Cardiac fibroblast (primary cell): ENCODE measurements at regions not wholly inside any gene's neighbourhood (a gene's known extent, or its start where the extent isn't known, plus 50 kb on each side); places are given as distances from the start of the nearest gene placed in this dataset.

Experiments
- DNase-seq, 2 donors: peaks; one replicate each; pipeline versions ENCODE4 v3.0.0 to v3.0.0-alpha.2; 2010; ENCODE audit warnings: low read depth in 2 of 2
- H3K4me3 ChIP-seq, 2 donors: replicated peaks in 1 of 2; 1 replicate in 1 of 2; 2 replicates in 1 of 2; pipeline ENCODE4 v1.5.1; 2011; ENCODE audit warnings: low read depth in 2 of 2, low read length in 2 of 2, mild to moderate bottlenecking in 2 of 2, moderate library complexity in 1 of 2
- TF ChIP-seq, protein P1 (sequence below): IDR thresholded peaks from one replicate; pipeline ENCODE4 v1.5.1; 2011; ENCODE audit warnings: low read depth, mild to moderate bottlenecking, low read length, inconsistent platforms

DNA sequence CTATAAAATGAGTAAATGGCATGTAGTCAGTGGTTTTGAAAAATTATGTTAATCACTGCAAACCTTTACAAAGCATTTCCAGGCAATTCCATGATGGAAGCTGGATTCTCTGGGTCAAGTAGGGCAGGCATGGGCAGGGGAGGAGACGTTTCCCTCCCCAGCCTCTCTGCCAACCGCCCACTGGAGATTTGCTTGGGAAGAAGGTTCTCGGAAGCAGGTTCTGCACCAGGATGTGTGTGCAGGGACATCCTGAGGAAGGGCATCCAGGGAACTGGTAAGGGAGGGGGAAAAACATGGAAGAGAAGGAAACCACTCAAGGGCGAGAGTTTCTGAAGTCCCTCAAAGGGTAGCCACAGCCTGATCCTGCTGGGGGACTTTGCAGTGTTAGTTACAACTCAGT, 469.1 kb downstream of the TSHZ3 start:
- TF ChIP-seq, protein P1, sequence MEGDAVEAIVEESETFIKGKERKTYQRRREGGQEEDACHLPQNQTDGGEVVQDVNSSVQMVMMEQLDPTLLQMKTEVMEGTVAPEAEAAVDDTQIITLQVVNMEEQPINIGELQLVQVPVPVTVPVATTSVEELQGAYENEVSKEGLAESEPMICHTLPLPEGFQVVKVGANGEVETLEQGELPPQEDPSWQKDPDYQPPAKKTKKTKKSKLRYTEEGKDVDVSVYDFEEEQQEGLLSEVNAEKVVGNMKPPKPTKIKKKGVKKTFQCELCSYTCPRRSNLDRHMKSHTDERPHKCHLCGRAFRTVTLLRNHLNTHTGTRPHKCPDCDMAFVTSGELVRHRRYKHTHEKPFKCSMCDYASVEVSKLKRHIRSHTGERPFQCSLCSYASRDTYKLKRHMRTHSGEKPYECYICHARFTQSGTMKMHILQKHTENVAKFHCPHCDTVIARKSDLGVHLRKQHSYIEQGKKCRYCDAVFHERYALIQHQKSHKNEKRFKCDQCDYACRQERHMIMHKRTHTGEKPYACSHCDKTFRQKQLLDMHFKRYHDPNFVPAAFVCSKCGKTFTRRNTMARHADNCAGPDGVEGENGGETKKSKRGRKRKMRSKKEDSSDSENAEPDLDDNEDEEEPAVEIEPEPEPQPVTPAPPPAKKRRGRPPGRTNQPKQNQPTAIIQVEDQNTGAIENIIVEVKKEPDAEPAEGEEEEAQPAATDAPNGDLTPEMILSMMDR = no peak
- no peak overlapping the region for H3K4me3 ChIP-seq
- no peak for DNase-seq

DNA sequence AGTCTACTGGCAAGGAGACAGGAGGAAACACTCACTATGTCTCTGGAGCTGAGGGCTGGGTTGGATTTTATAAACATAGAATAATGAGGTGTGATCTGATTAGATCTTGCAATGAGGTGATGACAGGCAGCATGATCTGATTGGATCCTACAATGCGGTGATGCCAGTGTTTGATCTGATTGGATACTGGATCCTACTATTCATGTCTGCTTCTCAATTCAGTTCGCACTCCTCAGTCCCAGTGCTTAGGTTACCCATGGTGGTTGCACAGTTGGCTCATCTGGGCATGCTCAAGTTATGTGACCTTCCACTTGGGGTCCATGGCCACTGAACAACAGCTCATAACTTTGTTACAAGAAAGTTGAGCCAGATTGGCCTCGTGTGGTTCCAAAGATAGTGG, 469.5 kb downstream of the TSHZ3 start:
- H3K4me3 ChIP-seq = no peak overlapping the region
- TF ChIP-seq, protein P1 = no peak
- DNase-seq = no peak

DNA sequence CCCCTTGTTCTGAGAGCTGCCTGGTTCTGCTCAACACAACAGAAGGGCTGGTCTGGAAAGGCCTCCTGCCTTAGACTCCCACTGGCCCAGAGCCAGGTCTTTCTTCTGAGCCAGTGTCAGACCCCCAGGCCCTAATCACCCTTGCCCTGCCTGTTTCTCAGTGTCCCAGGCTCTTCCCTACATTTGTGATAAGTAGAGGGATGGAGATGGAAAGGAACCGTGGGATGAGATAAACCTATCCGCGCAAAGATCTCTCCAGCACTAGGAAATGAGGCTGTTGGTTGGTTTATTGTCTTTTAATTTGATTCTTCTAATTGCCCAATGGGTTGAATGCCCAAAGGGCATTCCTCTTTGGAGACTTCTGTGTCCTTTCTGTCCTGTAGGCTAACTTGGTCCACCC, 470.0 kb downstream of the TSHZ3 start:
- TF ChIP-seq, protein P1 = no peak
- H3K4me3 ChIP-seq = no peak overlapping the region
- DNase-seq = no peak

DNA sequence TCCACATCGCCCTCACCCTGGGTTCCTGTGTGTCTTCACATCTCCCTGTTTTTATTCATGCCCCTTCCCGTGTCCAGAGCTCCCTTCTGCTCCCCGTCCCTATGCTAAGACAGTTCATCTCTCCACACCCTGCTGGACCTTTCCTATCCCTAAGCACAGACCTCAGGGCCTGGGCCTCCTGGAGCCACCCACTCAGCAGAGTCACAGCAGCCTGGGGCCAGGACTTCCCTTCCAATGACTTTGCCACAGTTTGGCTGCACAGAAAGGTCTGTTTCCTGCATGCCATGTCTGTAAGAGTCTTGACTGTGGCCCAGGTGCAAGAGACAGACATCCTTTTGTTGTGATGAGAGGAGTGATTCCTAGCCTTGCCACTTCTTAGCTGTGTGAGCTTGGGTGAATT, 470.7 kb downstream of the TSHZ3 start:
- no peak for DNase-seq
- TF ChIP-seq, protein P1 = no peak
- H3K4me3 ChIP-seq = no peak overlapping the region

DNA sequence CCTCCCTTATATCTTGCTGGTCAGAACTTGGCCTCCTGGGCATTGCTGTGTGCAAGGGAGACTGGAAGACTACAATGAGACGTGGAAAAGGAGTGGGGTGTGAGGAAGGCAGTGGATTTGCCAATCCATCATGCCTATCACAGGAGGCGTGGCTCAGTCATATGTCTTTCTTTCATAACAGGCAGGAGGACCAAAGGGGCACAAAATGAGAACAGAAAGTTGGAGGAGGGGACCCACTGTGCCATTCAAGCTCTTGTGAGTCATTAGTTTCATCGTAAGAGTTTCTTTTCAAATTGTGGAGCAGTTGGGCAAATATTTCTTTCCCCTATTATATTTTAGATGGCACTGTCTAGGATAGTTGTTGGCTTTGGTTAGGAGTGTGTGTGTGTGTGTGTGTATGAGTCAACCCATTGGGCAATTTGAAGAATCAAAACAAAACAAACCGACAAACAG, 471.5 kb downstream of the TSHZ3 start:
- no peak overlapping the region for H3K4me3 ChIP-seq
- DNase-seq = no peak
- TF ChIP-seq, protein P1 = no peak

DNA sequence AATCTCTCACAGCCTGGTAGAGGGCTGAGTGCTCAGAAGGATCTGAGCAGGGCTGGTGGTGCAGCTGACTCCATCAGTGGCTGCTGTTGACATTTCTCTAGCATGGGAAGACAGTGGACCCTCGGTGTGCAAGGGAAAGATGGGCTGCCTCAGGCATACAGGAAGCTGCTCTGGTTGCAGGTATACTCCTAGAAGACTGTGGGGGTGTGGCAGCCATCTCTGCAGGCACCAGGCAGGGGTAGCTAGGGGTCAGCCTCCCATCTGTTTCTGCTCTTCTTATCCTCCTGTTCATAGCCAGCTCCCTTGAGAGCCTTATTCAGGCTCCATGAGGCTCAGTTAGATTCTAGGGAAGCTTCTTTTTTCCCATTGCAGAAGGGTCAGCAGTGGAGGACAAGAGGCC, 475.5 kb downstream of the TSHZ3 start:
- DNase-seq = no peak
- H3K4me3 ChIP-seq = no peak overlapping the region
- TF ChIP-seq, protein P1 = no peak

DNA sequence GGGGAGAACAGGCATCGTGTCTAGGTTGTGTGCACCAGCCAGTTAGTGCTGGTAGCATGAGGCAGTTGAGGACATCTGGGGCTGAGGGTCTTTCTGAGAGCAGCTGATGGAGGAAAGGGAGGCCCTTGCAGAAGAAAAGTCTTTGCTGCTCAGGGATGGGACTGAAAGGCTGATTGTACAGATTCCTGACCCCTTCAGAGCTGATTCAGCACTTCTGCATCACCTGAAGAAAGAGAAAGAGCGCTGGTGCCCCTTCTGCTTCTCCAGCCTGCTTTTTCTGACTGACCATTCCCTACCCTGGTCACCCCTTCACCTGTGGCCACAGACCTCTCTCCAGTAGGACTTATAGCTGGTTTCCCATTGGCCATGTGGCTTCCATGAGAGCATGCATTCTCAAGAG, 476.2 kb downstream of the TSHZ3 start:
- TF ChIP-seq, protein P1 = no peak
- no peak overlapping the region for H3K4me3 ChIP-seq
- no peak for DNase-seq
